Loucy (cell line): ENCODE measurements at regions not wholly inside any gene's neighbourhood (a gene's known extent, or its start where the extent isn't known, plus 50 kb on each side); places are given as distances from the start of the nearest gene placed in this dataset.

Experiments
- EZH2phosphoT487 ChIP-seq: fragments of 200-600 bp; IDR thresholded peaks from 2 replicates; pipeline ENCODE4 v1.6.1; 2018; ENCODE audit warnings: antibody characterized with exemption, mild to moderate bottlenecking, moderate library complexity, borderline replicate concordance
- TF ChIP-seq, protein P1 (sequence below): fragments of 200-600 bp; sonication (generic); conservative IDR thresholded peaks from 2 replicates; pipeline ENCODE4 v1.5.1; 2014; ENCODE audit warnings: mild to moderate bottlenecking, antibody characterized with exemption, low read length

DNA sequence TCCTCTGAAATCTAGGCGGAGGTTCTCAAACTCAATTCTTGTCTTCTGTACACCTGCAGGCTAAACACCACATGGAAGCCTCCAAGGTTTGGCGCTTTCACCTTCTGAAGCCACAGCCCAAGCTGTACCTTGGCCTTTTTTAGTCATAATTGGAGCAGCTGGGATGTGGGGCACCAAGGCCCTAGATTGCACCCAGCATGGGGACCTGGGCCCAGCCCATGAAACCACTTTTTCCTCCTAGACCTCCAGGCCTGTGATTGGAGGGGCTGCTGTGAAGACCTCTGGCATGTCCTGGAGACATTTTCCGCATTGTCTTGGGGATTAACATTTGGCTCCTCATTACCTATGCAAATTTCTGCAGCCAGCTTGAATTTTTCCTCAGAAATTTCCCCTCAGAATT is 181.0 kb downstream of the TYW3 start:
- TF ChIP-seq, protein P1, sequence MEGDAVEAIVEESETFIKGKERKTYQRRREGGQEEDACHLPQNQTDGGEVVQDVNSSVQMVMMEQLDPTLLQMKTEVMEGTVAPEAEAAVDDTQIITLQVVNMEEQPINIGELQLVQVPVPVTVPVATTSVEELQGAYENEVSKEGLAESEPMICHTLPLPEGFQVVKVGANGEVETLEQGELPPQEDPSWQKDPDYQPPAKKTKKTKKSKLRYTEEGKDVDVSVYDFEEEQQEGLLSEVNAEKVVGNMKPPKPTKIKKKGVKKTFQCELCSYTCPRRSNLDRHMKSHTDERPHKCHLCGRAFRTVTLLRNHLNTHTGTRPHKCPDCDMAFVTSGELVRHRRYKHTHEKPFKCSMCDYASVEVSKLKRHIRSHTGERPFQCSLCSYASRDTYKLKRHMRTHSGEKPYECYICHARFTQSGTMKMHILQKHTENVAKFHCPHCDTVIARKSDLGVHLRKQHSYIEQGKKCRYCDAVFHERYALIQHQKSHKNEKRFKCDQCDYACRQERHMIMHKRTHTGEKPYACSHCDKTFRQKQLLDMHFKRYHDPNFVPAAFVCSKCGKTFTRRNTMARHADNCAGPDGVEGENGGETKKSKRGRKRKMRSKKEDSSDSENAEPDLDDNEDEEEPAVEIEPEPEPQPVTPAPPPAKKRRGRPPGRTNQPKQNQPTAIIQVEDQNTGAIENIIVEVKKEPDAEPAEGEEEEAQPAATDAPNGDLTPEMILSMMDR: no peak
- TF ChIP-seq EZH2phosphoT487: no peak
